Posterior vena cava (tissue), 2 donors: ENCODE measurements at regions not wholly inside any gene's neighbourhood (a gene's known extent, or its start where the extent isn't known, plus 50 kb on each side); places are given as distances from the start of the nearest gene placed in this dataset.
"Not testable (repeated sequence)": the region's sequence is repeated elsewhere in the genome, so short reads cannot be mapped to it uniquely, and the experiment has no call there.

Source experiments
- DNase-seq: peaks from one replicate; pipeline ENCODE4 v3.0.0-alpha.2; 2020; ENCODE audit warnings: low spot score
- intact Hi-C, 2 donors: fragments of 100-400 bp; cut with DNase I; formaldehyde crosslinking; loops; one replicate each; pipeline versions ENCODE4 v1.14.1 to v1.14.2; 2022 to 2023
- donor health status: DM: yes; HTN: yes; CAD: no.
- donor health status: DM: yes; HTN: yes; CAD: no.

DNA sequence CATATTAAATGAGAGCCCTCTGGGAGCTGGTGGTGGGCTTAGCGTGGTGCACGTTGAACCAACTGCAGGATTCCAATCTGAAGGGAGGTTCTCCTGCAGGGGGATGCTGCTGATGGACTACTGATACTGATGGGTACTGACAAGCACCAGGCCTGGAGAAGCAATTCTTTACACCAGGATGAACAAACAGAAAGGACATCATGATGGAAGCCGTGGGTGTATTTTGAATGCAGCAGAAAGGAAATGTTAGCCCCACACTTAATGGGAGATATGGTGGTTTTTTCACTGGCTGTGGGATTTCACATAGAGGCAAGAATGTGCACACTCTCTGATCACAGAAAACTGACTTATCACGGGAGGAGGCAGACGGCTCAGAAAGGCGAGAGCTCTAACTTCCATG is 299.7 kb downstream of the TEX29 start:
- no peak for DNase-seq
- intact Hi-C loops, result no loop called here

DNA sequence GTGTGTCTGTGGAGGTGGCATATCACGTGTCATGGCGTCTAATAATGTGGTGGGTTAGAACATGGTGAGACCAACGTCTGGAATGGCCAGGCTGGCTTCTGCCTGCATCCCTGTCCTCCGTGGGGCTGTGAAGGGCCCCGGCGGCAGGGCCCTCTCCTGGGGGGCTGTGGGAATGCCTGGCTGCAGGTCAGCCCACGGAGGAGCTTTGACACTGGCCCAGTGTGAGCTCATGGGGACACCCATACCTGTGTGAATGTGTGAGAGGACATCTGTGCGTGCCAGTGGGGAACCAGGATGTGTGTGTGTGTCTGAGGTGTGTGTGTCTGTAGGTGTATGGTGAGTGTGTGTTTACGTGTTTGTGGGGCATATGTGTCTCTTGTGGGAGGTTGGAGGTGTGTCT is 300.1 kb downstream of the TEX29 start:
- intact Hi-C loops, result no loop called here
- DNase-seq, result no peak

DNA sequence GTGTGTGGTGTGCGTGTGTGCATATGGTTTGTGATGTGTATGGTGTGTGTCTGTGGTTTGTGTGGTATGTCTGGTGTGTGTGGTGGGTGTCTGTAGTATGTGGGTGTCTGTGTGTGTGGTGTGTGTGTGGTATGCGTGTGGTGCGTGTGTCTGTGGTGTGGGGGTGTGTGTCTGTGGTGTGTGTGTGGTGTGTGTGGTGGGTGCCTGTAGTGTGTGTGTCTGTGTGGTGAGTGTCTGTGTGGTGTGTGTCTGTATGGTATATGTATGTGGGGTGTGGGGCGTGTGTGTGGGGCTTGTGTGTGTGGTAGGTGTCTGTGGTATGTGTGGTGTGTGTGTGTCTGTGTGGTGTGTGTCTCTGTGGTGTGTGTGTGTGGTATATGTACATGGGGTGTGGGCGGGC is 300.7 kb downstream of the TEX29 start:
- intact Hi-C loops, result no loop called here
- no peak for DNase-seq

DNA sequence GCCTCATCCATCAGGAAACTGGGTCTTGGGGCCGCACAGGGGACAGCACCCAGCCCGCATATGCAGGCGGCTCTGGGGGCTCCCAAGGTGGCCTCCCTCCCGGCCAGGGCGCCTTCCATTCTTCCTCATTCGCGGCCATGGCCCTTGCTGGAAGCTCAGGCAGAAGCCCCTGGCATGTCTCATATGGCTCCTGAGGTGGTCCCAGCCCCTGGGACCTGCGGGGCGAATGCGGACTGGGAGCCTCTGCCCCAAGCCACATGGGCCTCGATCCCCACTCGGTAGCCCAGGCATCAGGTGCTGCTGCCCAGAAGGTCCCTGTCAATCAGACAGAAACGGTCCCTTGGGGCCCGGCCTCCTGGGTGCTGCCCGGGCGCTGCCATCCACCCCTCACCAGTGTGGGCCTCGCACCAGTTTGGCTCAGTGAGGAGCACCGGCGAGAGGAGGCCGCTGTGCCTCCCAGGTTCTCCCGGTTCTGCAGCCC is 301.6 kb downstream of the TEX29 start:
- DNase-seq, result no peak
- intact Hi-C loops, result no loop called here

DNA sequence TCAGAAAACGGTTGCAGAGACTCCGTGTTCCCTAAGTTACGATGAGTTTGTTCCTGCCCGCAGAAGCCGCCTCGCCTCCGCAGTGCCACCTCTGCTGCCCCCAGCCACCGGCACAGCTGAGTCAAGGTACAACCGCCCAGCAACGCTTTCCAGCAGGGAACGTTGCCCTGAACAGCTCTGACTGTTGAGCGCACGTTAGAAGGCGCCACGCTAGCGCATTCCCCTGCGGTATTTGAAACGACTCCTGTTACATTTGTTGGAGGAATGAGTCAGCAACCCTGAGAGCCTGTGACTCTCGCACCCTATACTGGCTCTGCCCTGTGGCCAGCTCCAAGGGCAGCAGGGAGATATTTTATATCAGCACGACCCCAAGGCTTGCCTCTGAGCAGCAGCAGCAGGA is 302.8 kb downstream of the TEX29 start:
- DNase-seq, result no peak
- intact Hi-C loops, result no loop called here

DNA sequence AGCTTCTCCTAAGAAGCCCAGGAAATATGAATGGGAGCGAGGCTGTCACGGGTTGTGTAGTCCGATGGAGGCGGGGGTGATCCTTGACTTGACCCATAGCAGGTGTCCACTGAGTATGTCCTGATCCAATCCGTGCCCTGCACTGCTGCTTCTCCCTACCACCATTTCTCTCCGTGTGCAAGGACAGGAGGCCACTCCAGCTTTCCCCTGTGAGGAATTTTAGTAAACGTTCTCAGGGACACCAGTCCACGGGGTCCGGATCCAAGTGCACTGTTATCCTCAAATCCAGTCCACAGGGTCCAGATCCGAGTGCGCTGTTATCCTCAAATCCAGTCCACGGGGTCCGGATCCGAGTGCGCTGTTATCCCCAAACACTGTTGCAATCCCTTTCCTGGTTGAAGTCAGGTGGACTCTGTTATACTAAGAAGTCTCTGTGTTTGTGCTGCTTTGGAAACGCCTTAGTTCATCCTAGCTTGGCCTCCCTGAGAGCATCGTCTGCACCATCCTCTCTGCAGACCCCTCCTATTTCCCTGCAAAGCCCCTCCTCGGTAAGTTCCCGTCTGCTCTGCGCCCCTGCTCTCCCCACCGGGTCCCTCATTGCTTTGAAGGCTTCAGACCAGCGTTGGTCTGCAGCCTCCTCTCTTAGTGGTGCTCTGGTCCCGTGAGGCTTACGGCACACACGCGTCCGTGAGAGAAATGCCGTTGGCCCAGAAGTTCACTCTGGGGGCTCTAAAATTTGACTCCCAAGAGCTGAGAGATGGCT is 303.5 kb downstream of the TEX29 start:
- DNase-seq, result no peak
- intact Hi-C loops, result no loop called here

DNA sequence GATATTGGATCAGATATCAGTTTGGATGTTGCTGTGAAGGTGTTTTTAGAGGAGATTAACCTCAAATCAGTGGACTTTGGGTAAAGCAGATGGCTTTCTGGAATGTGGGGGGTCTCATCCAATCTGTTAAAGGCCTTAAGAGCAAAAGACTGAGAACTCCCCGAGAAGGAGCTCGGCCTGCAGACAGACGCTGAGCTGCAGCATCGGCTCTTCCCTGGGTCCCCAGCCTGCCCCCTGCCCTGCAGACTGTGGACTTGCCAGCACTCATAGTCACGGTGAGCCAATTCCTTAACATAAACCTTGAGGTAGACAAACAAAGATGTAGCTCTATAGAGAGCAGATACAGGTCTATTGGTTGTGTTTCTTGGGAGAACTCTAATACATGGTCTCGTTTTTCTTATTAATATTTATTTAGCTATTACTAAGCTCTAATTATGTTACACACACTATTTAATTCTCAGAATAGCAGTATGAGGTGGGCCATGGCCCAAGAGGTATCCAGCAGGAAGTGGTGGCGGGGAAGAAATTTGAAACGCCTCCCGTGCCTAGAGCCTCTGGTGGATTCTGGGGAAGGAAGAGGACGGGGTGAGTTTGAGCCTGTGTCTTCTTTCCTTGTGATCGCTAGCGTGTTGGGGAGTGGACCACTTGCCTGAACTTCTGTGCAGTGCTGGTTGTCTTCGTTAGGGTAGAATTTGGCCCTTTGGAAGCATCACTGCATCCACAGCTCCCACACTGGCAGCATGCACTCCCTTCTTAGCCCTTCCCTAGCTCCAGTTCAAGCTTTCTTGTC is 305.3 kb downstream of the TEX29 start:
- intact Hi-C loops, result no loop called here
- no peak for DNase-seq

DNA sequence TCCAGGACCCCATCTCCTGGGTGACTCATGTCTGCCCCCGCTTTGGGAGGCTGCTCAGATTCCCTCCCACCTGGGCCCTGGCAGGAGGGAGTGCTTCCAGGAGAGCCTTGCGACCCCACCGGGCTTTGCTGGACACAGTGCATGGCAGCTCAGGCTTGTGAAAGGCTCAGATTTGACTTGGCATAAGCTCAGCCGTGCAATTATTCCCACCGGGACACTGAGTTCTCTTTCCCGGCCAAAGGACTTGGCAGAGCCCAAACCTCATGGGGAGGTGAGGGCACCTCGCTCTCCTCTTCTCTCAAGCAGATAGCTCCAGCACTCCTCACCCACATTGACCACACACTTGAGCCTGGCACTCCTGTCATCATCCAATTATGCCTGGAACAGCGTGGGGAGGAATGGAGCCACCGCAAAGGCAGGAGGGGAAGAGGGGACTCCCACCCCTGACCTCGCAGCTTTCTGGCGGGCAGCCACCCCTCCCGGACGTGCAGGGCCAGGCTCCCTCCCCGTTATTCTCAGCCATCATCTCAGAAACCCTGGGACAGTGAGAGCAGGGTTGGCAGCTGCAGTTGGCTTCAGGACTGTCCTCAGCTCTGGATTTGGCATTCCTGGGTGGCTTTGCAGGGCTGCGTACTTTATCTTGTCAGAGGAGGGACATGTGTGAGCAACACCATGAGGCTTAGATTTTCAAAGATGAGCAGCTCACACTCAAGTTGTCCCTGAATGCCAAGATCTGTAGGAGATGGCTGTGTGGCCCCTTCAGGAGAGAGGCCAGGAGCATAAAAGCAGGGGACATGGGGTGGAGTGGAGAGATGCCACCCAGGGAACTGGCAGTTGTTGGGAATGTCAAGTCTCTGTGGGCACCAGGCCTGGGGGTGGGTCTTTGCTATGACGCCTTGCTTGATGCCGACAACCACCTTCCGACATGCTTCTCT is 306.2 kb downstream of the TEX29 start:
- no peak for DNase-seq
- intact Hi-C loops, result no loop called here

DNA sequence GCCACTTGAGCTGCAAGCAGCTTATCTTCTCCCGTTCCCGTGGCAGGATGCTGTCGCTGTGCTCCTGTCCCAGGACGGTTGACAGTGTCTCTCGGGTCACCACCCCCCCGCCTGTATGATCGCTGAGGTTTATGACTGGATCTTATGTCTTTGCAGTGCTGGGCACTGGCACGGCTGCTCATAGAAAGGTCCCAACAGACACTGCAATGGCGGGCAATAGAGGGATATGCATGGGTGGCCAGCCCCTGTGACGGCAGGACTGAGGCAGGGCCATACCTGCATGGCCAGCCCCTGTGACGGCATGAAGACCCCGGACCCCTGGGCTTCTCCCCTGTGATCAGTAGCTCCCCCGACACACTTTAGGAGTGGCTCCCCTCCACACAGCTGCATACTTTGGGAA is 307.2 kb downstream of the TEX29 start:
- DNase-seq, result no peak
- intact Hi-C loops, result no loop called here

DNA sequence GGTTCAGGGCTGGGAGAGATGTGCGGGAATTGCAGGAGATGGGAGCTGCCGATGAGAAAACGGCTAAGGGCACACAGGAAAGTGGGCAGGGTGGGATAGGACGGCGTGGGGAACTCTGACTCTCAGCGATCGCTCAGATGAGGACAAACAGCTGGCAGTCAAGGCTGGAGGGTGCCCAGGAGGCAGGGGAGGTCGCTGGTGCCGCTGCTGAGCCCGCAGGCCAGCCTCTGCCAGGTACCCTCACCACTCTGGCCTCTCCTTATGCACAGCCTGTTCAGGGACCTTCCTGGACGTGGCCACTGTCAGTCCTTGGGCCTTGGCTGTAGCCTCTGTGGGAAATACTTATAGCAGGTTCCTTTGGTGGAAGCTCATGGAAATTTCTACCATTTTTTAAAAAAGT is 308.6 kb downstream of the TEX29 start:
- intact Hi-C loops, result no loop called here
- no peak for DNase-seq

DNA sequence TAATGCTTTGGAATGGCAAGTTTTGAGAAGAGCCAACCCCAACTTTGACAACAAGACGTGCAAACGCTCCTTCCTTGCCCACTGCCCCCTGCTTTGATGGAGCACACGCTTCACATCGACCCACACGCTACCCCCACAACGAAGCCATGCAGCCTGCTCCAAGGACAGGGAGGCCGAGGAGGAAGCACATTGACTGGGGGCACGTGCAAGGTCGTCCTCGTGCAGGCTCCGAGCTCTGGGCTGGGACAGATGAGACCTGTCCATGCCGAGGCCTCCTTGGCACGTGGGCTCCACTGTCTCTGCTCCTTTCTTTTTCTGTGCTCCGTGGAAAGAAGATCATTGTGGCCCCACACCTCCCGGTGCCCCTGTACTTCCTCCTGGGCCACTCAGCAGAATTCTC is 309.0 kb downstream of the TEX29 start:
- DNase-seq, result no peak
- intact Hi-C loops, result no loop called here

DNA sequence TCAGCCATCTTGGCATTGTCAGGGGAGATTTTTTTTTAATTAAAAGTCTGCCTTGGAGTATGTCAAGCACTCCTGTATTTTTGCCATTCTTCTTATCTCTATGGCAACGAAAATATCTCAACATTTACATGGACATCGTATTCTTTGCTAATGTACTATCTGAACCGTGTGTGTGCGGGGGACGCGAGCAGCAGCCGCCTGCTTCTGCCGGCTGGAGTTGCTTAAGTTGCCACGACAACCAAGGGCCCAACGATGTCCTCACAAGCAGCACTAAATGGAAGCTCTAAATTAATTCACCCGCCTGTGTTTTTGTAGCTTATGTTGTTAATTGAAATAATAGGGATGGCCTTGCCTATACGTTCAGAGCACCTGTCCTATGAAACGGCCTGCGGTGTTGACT is 309.5 kb downstream of the TEX29 start:
- DNase-seq, result no peak
- intact Hi-C loops, result no loop called here

DNA sequence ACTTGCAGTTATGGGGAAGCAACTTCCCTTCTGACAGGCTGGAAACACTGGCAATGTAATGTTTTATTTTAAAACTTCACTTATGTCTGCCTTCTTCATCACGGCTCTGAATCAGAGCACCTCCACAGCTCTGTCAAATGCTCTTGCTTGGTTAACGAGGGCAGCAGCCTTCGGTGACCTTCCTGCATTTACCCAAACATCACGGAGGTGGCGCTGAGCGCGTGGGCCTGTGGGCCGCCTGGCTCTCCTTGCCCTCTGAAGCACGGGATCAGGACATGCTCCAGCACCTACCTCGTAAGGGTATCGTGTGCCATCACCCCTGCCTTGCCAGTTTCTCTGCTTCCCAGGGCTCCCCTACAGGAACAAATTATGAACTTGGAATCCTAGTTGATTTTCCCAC is 310.0 kb downstream of the TEX29 start:
- no peak for DNase-seq
- intact Hi-C loops, result no loop called here

DNA sequence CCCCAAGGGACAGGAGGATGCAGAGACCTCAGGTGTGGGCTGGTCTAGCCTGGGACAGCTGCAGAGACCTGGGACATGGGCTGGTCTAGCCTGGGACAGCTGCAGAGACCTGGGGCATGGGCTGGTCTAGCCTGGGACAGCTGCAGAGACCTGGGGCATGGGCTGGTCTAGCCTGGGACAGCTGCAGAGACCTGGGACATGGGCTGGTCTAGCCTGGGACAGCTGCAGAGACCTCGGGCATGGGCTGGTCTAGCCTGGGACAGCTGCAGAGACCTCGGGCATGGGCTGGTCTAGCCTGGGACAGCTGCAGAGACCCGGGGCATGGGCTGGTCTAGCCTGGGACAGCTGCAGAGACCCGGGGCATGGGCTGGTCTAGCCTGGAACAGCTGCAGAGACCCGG is 310.8 kb downstream of the TEX29 start:
- intact Hi-C loops, DNase-seq: not testable (repeated sequence)

DNA sequence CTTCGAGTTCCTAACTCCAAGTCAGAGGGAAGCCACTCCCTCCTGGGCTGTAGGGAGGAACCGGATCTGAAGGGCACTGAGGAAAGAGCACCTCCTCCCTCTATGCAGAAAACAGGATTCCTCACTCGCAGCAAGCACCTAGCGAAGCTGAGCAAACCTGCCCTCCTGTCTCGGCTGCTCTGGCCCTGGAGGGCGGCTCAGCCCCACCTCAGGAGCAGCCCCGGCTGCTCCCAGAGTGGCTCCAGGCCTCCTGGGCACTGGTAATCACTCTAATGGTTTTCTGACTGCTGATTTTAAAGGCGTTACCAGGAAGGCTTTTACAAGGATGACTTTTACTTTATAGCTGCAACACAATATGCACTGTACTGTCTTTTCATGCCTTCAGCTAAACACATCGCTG is 312.5 kb downstream of the TEX29 start:
- intact Hi-C loops, result no loop called here
- DNase-seq, result no peak

DNA sequence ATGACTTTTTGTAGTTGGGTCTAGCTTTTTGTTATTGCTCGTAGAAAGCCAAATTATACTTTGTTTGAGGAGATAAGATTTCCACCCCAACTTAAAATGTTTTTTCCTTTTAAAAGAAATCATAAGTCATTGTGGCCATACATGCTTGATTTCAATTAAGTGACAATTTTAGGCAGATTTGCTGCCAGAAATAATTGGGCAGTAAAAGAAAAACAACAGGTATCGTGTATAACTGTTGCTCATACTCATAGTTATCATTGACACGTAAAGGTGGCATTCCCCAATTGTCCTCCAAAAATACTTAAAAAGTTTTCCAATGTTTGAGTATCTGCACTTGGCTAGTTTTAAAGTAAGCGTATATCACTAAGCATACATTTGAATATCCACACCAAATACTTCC is 313.0 kb downstream of the TEX29 start:
- intact Hi-C loops, result no loop called here
- DNase-seq, result no peak

DNA sequence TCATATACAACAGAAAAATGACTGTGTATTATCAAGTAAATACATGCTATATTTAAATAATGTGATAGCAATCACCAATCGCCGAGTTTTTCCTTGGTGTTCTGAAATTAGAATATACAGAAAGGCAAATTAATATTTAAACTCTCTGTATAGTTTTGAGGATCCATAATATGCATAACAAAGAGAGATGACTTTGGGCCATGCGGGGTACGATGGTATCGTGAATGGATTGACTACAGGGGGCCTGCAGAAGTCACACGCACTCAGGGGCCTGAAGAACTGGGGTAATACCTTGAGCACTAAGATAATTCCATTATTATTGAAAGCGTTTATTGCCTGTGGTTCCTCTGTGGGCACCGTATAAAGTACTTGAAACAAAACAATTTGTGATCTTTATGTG is 314.0 kb downstream of the TEX29 start:
- intact Hi-C loops, result no loop called here
- DNase-seq, result no peak

DNA sequence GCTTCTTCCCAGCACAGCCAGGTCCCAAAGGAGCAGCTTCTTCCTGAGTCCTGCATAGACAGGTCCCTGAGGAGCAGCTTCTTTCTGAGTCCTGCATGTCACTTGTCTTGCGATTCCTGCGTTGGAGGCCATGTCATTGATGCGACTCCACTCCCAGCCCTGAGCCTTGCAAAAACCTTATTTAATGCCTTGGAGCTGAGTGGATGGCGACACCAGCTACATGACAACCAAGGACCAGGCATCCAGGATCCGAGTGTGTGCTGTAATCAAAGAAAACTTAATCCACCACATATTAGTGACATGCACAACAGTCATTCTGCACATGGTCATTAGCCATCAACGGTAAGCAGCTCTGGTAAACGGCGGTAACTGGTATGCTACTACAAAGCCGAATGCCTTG is 315.8 kb downstream of the TEX29 start:
- intact Hi-C loops, result no loop called here
- DNase-seq, result no peak

DNA sequence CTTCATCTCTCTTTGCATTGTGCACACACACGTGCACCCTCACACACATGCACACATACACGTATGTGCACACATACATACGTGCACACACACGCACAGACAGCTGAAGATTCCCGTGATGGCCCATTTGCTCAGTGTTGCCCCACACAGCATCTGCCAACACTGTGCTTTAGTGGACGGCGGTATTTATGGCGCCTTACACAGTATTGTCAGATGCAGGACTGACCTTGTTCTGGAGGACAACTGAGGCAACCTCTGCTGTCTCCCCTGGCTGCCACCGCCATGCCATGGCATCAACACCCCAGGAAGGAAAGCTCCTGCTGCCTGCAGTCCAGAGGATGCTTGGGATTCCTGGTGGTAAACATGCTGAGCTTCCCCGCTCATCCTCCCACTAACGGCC is 316.4 kb downstream of the TEX29 start:
- DNase-seq, result no peak
- intact Hi-C loops, result no loop called here

DNA sequence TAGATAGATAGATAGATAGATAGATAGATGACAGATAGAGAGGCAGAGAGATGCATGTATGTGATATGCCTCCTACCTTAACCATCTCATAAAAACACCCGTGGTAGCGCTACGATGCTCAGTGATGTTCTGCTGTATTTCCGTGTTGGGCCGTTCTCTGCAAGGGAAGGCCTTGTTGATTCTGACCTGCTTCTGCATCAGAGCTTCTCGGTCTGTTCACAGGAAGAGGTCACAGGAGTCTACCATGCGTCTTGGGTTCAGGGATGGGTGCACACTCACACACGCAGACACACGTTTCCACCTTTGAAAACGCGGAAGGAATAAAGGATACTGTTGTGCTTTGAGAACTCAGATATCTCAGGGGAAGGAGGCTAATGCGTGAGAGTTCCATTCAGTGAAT is 316.9 kb downstream of the TEX29 start:
- no peak for DNase-seq
- intact Hi-C loops, result no loop called here
